ENCODE measurements at regions not wholly inside any gene's neighbourhood (a gene's known extent, or its start where the extent isn't known, plus 50 kb on each side); places are given as distances from the start of the nearest gene placed in this dataset.
"Not testable (repeated sequence)": the region's sequence is repeated elsewhere in the genome, so short reads cannot be mapped to it uniquely, and the experiment has no call there.

DNA sequence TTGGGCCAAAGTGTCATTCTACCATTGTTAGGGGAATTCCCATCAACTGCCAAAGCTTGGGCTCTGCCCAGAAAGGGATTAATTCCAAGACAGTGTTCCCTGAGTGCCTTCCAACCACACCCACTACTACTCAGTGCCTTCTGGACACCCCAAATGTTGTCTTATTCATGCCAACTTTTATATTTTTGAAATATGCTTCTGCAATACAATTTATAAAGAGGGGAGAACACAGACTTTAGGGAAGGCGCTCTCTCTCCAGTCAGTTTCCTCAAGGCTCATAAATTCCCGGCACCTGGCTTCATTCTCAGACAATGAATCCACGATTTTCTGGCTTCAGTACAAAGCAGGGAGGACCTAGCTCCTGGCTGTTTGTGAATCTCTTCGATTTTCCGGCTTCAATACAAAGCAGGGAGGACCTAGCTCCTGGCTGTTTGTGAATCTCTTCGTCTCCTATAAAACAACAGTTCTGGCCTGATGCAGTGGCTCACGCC lies 120.1 kb upstream of the MYO10 start:
- no peaks in the 10 kb centered on the region for H3K27me3 ChIP-seq
- intact Hi-C loops (cut with DNase I), result no loop called here
- peaks cover 6 to 7% of the 10 kb centered on the region in 2 donors for H3K4me1 ChIP-seq (replicated peaks in 1 of 2)
- no peak overlapping the region for H3K4me3 ChIP-seq
- no peak overlapping the region for H3K27ac ChIP-seq
- no peak for DNase-seq
- TF ChIP-seq POLR2A (IDR thresholded peaks at IDR 0.05), result no peak
- 74 to 87% (median 80%) methylated on average over 7 of the region's 7 CpGs for WGBS, 4 donors
- no peaks in the 10 kb centered on the region for H3K9me3 ChIP-seq (replicated peaks in 1 of 3)
- H3K36me3 ChIP-seq (replicated peaks in 1 of 2), result no peaks in the 10 kb centered on the region

DNA sequence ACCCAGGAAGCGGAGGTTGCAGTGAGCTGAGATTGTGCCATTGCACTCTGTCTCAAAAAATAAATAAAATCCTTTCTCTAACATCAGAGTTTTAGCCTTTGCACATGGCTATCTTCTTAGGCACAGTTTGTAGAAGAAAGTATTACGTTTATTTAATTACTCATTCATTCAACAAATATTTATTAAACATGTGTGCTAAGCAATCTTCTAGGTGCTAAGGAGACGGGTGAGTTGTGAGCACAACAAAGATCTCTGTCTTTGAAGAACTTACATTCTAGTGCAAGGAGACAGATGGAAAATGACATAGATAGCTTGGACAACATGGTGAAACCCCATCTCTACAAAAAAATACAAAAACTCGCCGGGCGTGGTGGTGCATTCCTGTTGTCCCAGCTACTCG lies 122.3 kb upstream of the MYO10 start:
- no peaks in the 10 kb centered on the region for H3K9me3 ChIP-seq (replicated peaks in 1 of 3)
- no peak for TF ChIP-seq POLR2A (IDR thresholded peaks at IDR 0.05)
- TF ChIP-seq, protein P1, sequence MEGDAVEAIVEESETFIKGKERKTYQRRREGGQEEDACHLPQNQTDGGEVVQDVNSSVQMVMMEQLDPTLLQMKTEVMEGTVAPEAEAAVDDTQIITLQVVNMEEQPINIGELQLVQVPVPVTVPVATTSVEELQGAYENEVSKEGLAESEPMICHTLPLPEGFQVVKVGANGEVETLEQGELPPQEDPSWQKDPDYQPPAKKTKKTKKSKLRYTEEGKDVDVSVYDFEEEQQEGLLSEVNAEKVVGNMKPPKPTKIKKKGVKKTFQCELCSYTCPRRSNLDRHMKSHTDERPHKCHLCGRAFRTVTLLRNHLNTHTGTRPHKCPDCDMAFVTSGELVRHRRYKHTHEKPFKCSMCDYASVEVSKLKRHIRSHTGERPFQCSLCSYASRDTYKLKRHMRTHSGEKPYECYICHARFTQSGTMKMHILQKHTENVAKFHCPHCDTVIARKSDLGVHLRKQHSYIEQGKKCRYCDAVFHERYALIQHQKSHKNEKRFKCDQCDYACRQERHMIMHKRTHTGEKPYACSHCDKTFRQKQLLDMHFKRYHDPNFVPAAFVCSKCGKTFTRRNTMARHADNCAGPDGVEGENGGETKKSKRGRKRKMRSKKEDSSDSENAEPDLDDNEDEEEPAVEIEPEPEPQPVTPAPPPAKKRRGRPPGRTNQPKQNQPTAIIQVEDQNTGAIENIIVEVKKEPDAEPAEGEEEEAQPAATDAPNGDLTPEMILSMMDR (IDR thresholded peaks at IDR 0.05), result no peak
- no peak overlapping the region for H3K4me3 ChIP-seq
- peaks cover 6 to 7% of the 10 kb centered on the region in 2 donors for H3K4me1 ChIP-seq (replicated peaks in 1 of 2)
- 72 to 91% (median 80%) methylated on average over 6 to 7 of the region's 7 CpGs for WGBS, 4 donors
- DNase-seq, result no peak
- no peaks in the 10 kb centered on the region for H3K36me3 ChIP-seq (replicated peaks in 1 of 2)
- H3K27me3 ChIP-seq, result no peaks in the 10 kb centered on the region
- H3K27ac ChIP-seq, result peak overlapping the region in 1 of 5 donors; percentile 7
- intact Hi-C loops (cut with DNase I), result no loop called here

DNA sequence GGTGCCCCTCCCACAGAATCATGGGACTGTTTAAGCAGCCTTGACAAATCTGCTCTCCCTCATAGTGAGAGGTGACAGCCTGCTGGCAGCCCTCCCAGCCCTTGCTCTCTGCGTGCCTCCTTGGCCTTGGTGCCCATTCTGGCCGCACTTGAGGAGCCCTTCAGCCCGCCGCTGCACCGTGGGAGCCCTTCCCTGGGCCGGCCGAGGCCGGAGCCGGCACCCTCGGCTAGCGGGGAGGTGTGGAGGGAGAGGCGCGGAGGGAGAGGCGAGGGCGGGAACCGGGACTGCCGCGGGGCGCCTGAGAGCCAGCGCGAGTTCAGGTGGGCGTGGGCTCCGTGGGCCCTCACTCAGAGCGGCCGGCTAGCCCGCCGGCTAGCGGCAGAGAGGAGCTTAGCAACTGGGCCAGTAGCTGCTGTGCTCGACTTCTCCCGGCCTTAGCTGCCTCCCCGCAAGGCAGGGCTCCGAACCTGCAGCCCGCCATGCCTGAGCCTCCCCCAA lies 125.9 kb upstream of the MYO10 start:
- H3K4me1 ChIP-seq (replicated peaks in 1 of 2), result peaks cover 6 to 7% of the 10 kb centered on the region in 2 donors
- H3K27ac ChIP-seq, result no peak overlapping the region
- 78 to 89% (median 79%) methylated on average over 15 to 33 of the region's 33 CpGs for WGBS, 4 donors
- intact Hi-C loops (cut with DNase I), result no loop called here
- no peaks in the 10 kb centered on the region for H3K27me3 ChIP-seq
- H3K4me3 ChIP-seq, result no peak overlapping the region
- no peaks in the 10 kb centered on the region for H3K36me3 ChIP-seq (replicated peaks in 1 of 2)
- TF ChIP-seq, protein P1 (IDR thresholded peaks at IDR 0.05), result no peak
- no peak for TF ChIP-seq POLR2A (IDR thresholded peaks at IDR 0.05)
- DNase-seq, result no peak
- H3K9me3 ChIP-seq (replicated peaks in 1 of 3), result no peaks in the 10 kb centered on the region

- intact Hi-C loops (cut with DNase I); H3K4me1 ChIP-seq (replicated peaks in 1 of 2); H3K4me3 ChIP-seq; H3K27ac ChIP-seq; H3K9me3 ChIP-seq (replicated peaks in 1 of 3); H3K36me3 ChIP-seq (replicated peaks in 1 of 2); DNase-seq; H3K27me3 ChIP-seq: not testable (repeated sequence)
- WGBS, 4 donors, result 92 to 100% (median 97%) methylated on average over 4 of the region's 4 CpGs
Observed at GRCh38 chr5:17062741-17063140, 126.7 kb upstream of the MYO10 start.

DNA sequence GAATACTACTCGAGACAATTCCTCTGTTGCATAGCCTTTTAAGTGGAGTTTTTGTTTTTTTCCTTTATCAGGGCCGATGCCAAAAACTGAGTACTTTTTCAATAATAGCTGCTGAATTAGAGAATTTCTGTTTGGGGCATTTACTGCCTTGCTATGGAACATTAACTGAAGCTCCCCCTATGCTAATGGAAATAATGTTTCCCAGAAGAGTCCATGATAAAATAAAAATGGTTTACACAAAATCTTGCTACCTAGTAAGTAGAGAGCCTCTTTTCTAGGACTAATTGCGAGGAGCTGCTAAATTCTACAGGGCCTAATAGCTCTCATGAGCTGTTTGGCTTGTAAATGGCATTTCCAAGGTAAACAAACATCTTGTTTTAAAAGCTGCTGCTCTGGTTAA lies 128.2 kb upstream of the MYO10 start:
- WGBS, 4 donors, result 64 to 79% (median 73%) methylated on average over 3 of the region's 3 CpGs
- no peak for TF ChIP-seq POLR2A (IDR thresholded peaks at IDR 0.05)
- TF ChIP-seq, protein P1 (IDR thresholded peaks at IDR 0.05), result no peak
- Histone ChIP-seq H3K36me3 (replicated peaks in 1 of 2) (no peaks in the 10 kb centered on the region), H3K9me3 (replicated peaks in 1 of 3) (no peaks in the 10 kb centered on the region), H3K4me1 (replicated peaks in 1 of 2) (no peaks in the 10 kb centered on the region), H3K4me3 (no peak overlapping the region), H3K27ac (no peak overlapping the region), H3K27me3 (no peaks in the 10 kb centered on the region)
- no peak for DNase-seq
- intact Hi-C loops (cut with DNase I), result no loop called here
